Ovary (tissue), 3 donors: ENCODE measurements at regions not wholly inside any gene's neighbourhood (a gene's known extent, or its start where the extent isn't known, plus 50 kb on each side); places are given as distances from the start of the nearest gene placed in this dataset.

Source experiments
- CTCF ChIP-seq, 3 donors: fragments of 450-650 bp in 2 of 3; fragments of 200-600 bp in 1 of 3; IDR thresholded peaks; one replicate each; pipeline versions ENCODE4 v1.5.1 to v1.8.0; 2016 to 2022; ENCODE audit warnings: antibody characterized with exemption in 3 of 3, mild to moderate bottlenecking in 1 of 3
- EP300 ChIP-seq: sonication (generic); formaldehyde crosslinking; IDR thresholded peaks from one replicate; pipeline ENCODE4 v1.6.1; 2017; ENCODE audit warnings: antibody characterized with exemption
- POLR2A ChIP-seq: fragments of 450-650 bp; IDR thresholded peaks from one replicate; pipeline ENCODE4 v1.6.1; 2017; ENCODE audit warnings: antibody characterized with exemption, mild to moderate bottlenecking, moderate library complexity
- donor health status: DM: no; HTN: no; CAD: no.

GRCh38 chr6:164408868-164409267 lies 900.5 kb downstream of the C6orf118 start:
- TF ChIP-seq CTCF (IDR thresholded peaks at IDR 0.05) (no peak), EP300 (no peak), POLR2A (no peak)
